Lower lobe of right lung (tissue), 2 donors: ENCODE measurements at regions not wholly inside any gene's neighbourhood (a gene's known extent, or its start where the extent isn't known, plus 50 kb on each side); places are given as distances from the start of the nearest gene placed in this dataset.
A peak's percentile ranks its signal among the peaks of the same experiment; 100 is the strongest.

Experiments
- ATAC-seq, 2 donors: fragments of 200-7000 bp; cut with Tn5 transposase; one replicate each; pipeline ENCODE4 v1.9.1; 2020 to 2022; ENCODE audit warnings: mild to moderate bottlenecking in 2 of 2, moderate library complexity in 2 of 2
- DNase-seq: peaks from one replicate; pipeline ENCODE4 v3.0.0-alpha.2; 2020
- H3K27ac ChIP-seq: fragments of 200-600 bp; one replicate; pipeline ENCODE4 v1.8.0; 2022
- H3K27me3 ChIP-seq: fragments of 200-600 bp; one replicate; pipeline ENCODE4 v1.8.0; 2022; ENCODE audit warnings: low read depth
- H3K36me3 ChIP-seq: fragments of 200-600 bp; one replicate; pipeline ENCODE4 v1.8.0; 2022; ENCODE audit warnings: mild to moderate bottlenecking
- H3K4me1 ChIP-seq: fragments of 200-600 bp; one replicate; pipeline ENCODE4 v1.8.0; 2022
- H3K4me3 ChIP-seq: fragments of 200-600 bp; one replicate; pipeline ENCODE4 v1.8.0; 2022; ENCODE audit warnings: mild to moderate bottlenecking
- H3K9me3 ChIP-seq: fragments of 200-600 bp; one replicate; pipeline ENCODE4 v1.8.0; 2022
- CTCF ChIP-seq: fragments of 200-600 bp; IDR thresholded peaks from one replicate; pipeline ENCODE4 v1.8.0; 2022; ENCODE audit warnings: antibody characterized with exemption, mild to moderate bottlenecking
- intact Hi-C: fragments of 100-400 bp; cut with DNase I; formaldehyde crosslinking; loops from one replicate; pipeline ENCODE4 v1.11.0; 2022
- donor health status: DM: no; HTN: yes; CAD: no; lungs with severe emphysema.

DNA sequence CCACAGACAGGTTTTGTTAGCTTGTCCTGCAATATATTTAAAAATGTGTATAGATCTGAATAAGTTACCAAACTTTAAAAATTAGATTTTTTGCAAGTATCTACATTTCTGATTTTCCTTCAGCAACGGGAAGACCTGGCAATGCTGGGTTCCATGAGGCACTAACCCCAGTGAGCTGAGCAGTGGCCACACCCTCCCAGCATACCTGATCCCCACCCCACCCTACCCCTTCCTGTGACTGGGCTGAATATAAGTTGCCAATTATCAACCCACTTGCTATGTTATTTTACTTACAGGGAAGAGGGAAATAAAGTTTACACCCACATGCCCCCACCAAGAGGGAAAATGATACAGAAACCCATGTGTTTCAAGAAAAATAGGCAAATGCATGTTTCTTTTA lies 70.3 kb upstream of the RALGAPA2 start:
- H3K9me3 ChIP-seq, result no peaks in the 10 kb centered on the region
- no peak for TF ChIP-seq CTCF
- DNase-seq (no peak), ATAC-seq (no peak)
- H3K4me3 ChIP-seq, result no peak overlapping the region
- peaks cover 43% of the 10 kb centered on the region for H3K4me1 ChIP-seq
- H3K27ac ChIP-seq, result no peak overlapping the region
- H3K36me3 ChIP-seq, result no peaks in the 10 kb centered on the region
- intact Hi-C loops, result no loop called here
- no peaks in the 10 kb centered on the region for H3K27me3 ChIP-seq

DNA sequence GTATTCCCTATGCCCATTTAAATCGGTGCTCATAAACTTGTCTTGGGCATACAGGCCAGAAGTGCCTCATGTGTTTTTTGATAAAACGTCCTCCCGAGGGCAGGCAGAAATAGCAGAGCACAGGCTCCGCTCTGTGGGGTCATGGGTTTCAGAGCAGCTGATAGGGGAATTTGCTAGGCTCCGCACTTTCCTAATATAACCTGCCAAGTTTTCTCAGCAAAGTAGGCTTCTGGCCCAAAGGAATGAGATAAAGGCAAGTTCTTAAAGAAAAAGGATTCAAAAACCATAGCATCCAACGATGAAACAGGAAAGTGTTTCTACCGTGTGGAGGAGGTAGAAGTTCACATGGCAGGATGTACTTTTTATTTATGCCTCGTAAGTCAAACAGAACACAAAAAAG lies 69.8 kb upstream of the RALGAPA2 start:
- ATAC-seq (no peak), DNase-seq (no peak)

DNA sequence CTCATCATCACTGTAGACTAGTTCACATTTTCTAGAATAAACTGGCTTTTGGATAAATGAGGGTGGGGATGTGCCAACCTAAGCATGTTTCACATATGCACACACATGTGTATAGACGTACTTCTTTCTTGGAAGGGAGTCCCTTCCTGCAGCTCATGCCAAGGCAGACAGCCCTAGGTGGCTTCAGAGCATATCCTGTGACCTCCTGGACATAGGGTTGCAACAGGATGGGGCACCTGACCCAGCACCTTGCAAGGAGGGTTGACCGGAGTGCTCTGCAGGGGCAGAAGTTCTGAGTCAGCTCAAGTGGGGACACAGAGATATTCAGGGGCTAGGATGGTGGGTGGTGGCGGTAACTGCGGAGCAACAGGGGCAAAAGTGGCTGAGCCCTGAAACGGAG lies 68.6 kb upstream of the RALGAPA2 start:
- ATAC-seq (no peak), DNase-seq (no peak)
- Histone ChIP-seq H3K36me3 (no peaks in the 10 kb centered on the region), H3K4me1 (peaks cover 34% of the 10 kb centered on the region), H3K27me3 (no peaks in the 10 kb centered on the region), H3K27ac (peak overlapping the region; percentile 69), H3K4me3 (no peak overlapping the region), H3K9me3 (no peaks in the 10 kb centered on the region)
- intact Hi-C loops, result no loop called here
- TF ChIP-seq CTCF, result no peak

More for the DNA sequence above, 69.8 kb upstream of the RALGAPA2 start:
- peaks cover 43% of the 10 kb centered on the region for H3K4me1 ChIP-seq
- H3K27me3 ChIP-seq, result no peaks in the 10 kb centered on the region
- H3K9me3 ChIP-seq, result no peaks in the 10 kb centered on the region
- no peak overlapping the region for H3K27ac ChIP-seq
- no peak for TF ChIP-seq CTCF
- no peak overlapping the region for H3K4me3 ChIP-seq
- no peaks in the 10 kb centered on the region for H3K36me3 ChIP-seq
- intact Hi-C loops, result no loop called here

GRCh38 chr20:20780127-20780824 lies 67.8 kb upstream of the RALGAPA2 start:
- DNase-seq (peak; percentile 93), ATAC-seq (peak; percentile 95 to 96)
- Histone ChIP-seq H3K4me1 (peaks cover 34% of the 10 kb centered on the region), H3K36me3 (no peaks in the 10 kb centered on the region), H3K27me3 (no peaks in the 10 kb centered on the region), H3K4me3 (no peak overlapping the region), H3K9me3 (no peaks in the 10 kb centered on the region), H3K27ac (peak overlapping the region; percentile 69)
- no peak for TF ChIP-seq CTCF
- intact Hi-C loops, result no loop called here

GRCh38 chr20:20778676-20779075 lies 66.2 kb upstream of the RALGAPA2 start:
- Histone ChIP-seq H3K4me1 (peaks cover 34% of the 10 kb centered on the region), H3K27ac (no peak overlapping the region), H3K9me3 (no peaks in the 10 kb centered on the region), H3K36me3 (no peaks in the 10 kb centered on the region), H3K4me3 (no peak overlapping the region), H3K27me3 (no peaks in the 10 kb centered on the region)
- TF ChIP-seq CTCF, result no peak
- ATAC-seq, result no peak
- intact Hi-C loops, result no loop called here
- DNase-seq, result no peak
